ENCODE measurements at regions not wholly inside any gene's neighbourhood (a gene's known extent, or its start where the extent isn't known, plus 50 kb on each side); places are given as distances from the start of the nearest gene placed in this dataset.
A peak's percentile ranks its signal among the peaks of the same experiment; 100 is the strongest.

GRCh38 chr4:43089730-43090129 is 197.2 kb downstream of the GRXCR1 start:
- no peak overlapping the region for H3K4me3 ChIP-seq (ENCODE audit: low read length)
- TF ChIP-seq, protein P1, sequence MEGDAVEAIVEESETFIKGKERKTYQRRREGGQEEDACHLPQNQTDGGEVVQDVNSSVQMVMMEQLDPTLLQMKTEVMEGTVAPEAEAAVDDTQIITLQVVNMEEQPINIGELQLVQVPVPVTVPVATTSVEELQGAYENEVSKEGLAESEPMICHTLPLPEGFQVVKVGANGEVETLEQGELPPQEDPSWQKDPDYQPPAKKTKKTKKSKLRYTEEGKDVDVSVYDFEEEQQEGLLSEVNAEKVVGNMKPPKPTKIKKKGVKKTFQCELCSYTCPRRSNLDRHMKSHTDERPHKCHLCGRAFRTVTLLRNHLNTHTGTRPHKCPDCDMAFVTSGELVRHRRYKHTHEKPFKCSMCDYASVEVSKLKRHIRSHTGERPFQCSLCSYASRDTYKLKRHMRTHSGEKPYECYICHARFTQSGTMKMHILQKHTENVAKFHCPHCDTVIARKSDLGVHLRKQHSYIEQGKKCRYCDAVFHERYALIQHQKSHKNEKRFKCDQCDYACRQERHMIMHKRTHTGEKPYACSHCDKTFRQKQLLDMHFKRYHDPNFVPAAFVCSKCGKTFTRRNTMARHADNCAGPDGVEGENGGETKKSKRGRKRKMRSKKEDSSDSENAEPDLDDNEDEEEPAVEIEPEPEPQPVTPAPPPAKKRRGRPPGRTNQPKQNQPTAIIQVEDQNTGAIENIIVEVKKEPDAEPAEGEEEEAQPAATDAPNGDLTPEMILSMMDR (conservative IDR thresholded peaks at IDR 0.05; ENCODE audit: low read depth, low read length) = no peak
- DNase-seq (ENCODE audit: low read depth) = no peak

GRCh38 chr4:43103048-43103447 is 210.5 kb downstream of the GRXCR1 start:
- no peak for DNase-seq (ENCODE audit: low read depth)
- TF ChIP-seq, protein P1 (conservative IDR thresholded peaks at IDR 0.05; ENCODE audit: low read depth, low read length) = no peak
- no peak overlapping the region for H3K4me3 ChIP-seq (ENCODE audit: low read length)

DNA sequence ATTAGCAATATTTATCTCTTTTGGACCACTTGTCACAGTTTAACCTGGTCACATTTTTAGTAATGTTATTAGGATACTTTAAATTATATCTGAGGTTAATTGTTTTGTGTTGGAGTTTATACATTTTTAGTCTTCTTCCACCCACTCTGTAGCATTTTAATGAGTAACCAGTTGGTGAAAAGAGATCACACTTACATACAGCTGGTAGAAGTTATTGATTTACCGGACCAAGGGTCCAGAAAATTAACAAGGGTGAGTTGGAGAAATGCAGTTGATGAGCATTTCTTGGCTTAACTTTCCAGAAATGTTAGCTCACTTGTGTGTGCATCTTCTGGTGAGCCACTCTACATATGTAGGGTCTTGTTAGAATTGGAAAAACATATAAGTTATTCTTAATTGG is 219.6 kb downstream of the GRXCR1 start:
- TF ChIP-seq, protein P1 (conservative IDR thresholded peaks at IDR 0.05; ENCODE audit: low read depth, low read length) = no peak
- no peak overlapping the region for H3K4me3 ChIP-seq (ENCODE audit: low read length)
- no peak for DNase-seq (ENCODE audit: low read depth)

GRCh38 chr4:43113196-43113595 is 220.7 kb downstream of the GRXCR1 start:
- no peak for DNase-seq (ENCODE audit: low read depth)
- H3K4me3 ChIP-seq (ENCODE audit: low read length) = no peak overlapping the region

DNA sequence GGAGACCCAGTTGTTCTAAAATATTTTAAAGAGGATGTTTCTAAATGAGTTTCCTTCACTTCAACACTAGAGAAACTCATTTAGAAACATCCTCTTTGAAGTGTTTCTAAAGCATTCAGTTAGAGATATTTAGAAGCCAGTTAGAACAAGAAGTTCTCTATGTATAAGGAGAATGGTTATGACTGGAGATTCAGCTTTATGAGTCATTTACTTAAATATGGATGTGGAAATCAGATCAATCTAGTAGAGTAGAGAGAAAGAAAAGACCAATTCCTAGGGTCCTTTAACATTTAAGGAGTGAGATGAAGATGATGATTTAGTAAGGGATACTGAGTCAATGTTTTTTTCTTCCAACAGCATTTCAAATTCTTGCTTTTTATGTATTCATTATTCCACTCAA is 234.1 kb downstream of the GRXCR1 start:
- H3K4me3 ChIP-seq (ENCODE audit: low read length) = no peak overlapping the region
- TF ChIP-seq, protein P1 (conservative IDR thresholded peaks at IDR 0.05; ENCODE audit: low read depth, low read length) = no peak
- DNase-seq (ENCODE audit: low read depth) = no peak

More at GRCh38 chr4:43113196-43113595, 220.7 kb downstream of the GRXCR1 start:
- TF ChIP-seq, protein P1 (conservative IDR thresholded peaks at IDR 0.05; ENCODE audit: low read depth, low read length) = no peak

DNA sequence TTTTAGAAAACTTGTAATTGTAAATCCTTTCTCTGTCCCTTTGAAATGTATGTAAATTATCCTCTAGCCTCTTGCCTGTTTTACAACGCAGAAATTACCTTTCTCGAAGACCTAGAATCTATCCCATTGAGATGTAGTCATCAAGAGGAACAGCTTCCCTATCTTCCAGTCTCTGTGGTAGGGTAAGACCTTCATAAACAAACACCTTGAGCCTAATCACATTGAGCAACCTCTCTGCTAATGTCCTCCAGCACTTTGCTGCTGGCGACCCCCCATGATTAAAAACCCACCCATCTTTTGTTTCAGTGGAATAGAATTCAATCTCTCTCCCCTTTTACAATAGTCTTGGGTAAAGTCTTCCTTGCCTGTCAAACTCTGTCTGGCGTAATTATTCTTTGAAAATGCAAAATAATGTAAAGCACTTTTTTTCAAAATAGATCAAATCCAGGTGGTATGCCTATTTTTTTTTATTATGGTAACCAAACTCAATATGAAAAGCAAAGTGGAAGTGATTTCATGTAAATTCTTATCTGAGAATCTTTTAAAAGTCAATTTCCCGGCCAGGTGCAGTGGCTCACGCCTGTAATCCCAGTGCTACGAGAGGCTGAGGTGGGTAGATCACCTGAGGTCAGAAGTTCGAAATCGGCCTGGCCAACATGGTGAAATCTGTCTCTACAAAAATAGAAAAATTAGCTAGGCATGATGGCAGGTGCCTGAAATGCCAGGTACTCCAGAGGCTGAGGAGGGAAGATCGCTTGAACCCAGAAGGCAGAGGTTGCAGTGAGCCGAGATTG is 237.9 kb downstream of the GRXCR1 start:
- DNase-seq (ENCODE audit: low read depth) = no peak
- TF ChIP-seq, protein P1 (conservative IDR thresholded peaks at IDR 0.05; ENCODE audit: low read depth, low read length) = no peak
- no peak overlapping the region for H3K4me3 ChIP-seq (ENCODE audit: low read length)

DNA sequence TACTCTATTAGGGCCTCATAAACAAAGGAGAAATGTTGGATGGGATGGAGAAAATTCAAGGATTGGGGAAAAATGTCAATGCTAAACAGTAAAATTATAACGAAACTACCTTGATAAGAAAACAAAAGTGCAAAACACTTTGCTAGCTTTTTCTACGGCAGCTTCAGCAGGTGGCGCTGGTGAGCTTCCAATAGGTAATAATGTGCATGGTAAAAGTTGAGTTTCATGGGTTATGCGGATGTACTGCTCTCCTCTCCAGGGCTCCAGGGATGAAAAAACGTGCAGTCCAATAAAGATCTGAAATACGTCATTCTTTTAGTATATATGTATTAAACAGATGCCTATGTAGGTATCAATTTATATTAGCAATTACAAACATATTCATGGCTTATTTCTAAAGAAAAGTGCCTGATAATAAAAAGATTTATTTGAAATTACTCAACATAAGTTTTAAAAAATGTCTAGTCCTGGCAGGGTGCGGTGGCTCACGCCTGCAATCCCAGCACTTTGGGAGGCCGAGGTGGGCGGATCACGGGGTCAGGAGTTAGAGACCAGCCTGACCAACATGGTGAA is 239.6 kb downstream of the GRXCR1 start:
- H3K4me3 ChIP-seq (ENCODE audit: low read length) = no peak overlapping the region
- TF ChIP-seq, protein P1 (conservative IDR thresholded peaks at IDR 0.05; ENCODE audit: low read depth, low read length) = peak; percentile 90
- DNase-seq (ENCODE audit: low read depth) = peak; percentile 27

All from retinal pigment epithelial cell (primary cell).